Vagina (tissue), 2 donors: ENCODE measurements at regions not wholly inside any gene's neighbourhood (a gene's known extent, or its start where the extent isn't known, plus 50 kb on each side); places are given as distances from the start of the nearest gene placed in this dataset.

Source experiments
- POLR2A ChIP-seq, 2 donors: fragments of 450-650 bp; IDR thresholded peaks; one replicate each; pipeline ENCODE4 v1.6.1; 2017; ENCODE audit warnings: antibody characterized with exemption in 2 of 2, mild to moderate bottlenecking in 2 of 2, moderate library complexity in 2 of 2
- POLR2AphosphoS5 ChIP-seq, 2 donors: sonication (generic); formaldehyde crosslinking; IDR thresholded peaks; one replicate each; pipeline ENCODE4 v1.9.0; 2017; ENCODE audit warnings: antibody characterized with exemption in 2 of 2, mild to moderate bottlenecking in 2 of 2, low read depth in 1 of 2; ENCODE audit not compliant: insufficient read depth in 1 of 2
- TF ChIP-seq, protein P1 (sequence below), 3 experiments: fragments of 450-650 bp in 2 of 3; fragments of 200-600 bp in 1 of 3; sonication (generic) in 1 of 3; IDR thresholded peaks; one replicate each; pipeline ENCODE4 v1.5.1; 2017 to 2019; ENCODE audit warnings: antibody characterized with exemption in 3 of 3, mild to moderate bottlenecking in 2 of 3, moderate library complexity in 2 of 3

DNA sequence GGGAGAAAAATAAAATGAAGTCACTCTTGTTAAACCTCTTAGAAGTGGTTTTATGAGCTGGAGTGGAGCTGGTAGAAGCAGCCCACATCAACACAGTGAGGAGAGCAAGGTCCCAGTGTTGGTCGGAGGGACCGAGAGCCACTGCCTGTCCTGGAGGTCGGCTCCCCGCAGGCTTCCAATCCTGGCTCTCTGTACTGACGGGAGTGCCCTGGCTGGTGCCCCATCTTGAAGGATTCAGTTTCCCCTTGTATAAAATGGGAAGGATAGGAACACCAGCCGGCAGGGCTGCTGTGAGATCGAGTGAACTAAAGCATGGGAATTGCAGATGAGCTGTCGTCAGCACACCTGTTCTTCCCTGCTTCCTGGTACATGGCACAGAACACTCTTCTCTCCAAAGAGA, 104.3 kb upstream of the ID2 start:
- TF ChIP-seq, protein P1, sequence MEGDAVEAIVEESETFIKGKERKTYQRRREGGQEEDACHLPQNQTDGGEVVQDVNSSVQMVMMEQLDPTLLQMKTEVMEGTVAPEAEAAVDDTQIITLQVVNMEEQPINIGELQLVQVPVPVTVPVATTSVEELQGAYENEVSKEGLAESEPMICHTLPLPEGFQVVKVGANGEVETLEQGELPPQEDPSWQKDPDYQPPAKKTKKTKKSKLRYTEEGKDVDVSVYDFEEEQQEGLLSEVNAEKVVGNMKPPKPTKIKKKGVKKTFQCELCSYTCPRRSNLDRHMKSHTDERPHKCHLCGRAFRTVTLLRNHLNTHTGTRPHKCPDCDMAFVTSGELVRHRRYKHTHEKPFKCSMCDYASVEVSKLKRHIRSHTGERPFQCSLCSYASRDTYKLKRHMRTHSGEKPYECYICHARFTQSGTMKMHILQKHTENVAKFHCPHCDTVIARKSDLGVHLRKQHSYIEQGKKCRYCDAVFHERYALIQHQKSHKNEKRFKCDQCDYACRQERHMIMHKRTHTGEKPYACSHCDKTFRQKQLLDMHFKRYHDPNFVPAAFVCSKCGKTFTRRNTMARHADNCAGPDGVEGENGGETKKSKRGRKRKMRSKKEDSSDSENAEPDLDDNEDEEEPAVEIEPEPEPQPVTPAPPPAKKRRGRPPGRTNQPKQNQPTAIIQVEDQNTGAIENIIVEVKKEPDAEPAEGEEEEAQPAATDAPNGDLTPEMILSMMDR (IDR thresholded peaks at IDR 0.05), result no peak
- TF ChIP-seq POLR2A (IDR thresholded peaks at IDR 0.05) (no peak), POLR2AphosphoS5 (IDR thresholded peaks at IDR 0.05; ENCODE audit: insufficient read depth in 1 of 2, low read depth in 1 of 2) (no peak)
